ENCODE measurements at regions not wholly inside any gene's neighbourhood (a gene's known extent, or its start where the extent isn't known, plus 50 kb on each side); places are given as distances from the start of the nearest gene placed in this dataset.

DNA sequence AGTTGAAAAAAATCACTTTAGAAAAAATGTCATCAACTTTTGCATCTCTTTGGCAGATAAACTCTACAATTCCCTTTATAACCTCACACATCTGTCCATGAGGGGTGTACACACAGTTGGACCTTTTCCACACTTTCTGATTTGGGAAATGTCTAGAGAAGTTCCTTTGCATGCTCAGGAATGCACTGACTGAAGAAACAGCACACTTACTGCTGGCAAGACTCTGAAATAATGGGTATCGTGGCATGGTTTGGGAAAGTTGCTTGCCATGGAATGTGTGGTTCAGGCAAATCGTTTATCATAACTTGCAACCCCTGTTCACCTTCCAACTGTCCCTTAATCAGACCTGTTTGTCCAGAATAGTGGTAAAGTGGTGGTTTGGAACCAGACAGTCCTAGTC is 135.3 kb upstream of the TGFBR2 start:
- WGBS, 2 experiments (ENCODE audit: extremely low coverage in 1 of 2, insufficient coverage in 1 of 2, insufficient read length in 1 of 2, insufficient replicate concordance in 2 of 2, low coverage in 1 of 2, low lambda C conversion rate in 2 of 2, missing lambda C conversion rate in 1 of 2), result 97% methylated on average over 2 of the region's 2 CpGs; no CpG with 5 or more reads in 1 of the 2 experiments

More for the DNA sequence above, 135.3 kb upstream of the TGFBR2 start:
- no peak overlapping the region for H3K23ac ChIP-seq (ENCODE audit: insufficient read length)
- TF ChIP-seq PHF8 (conservative IDR thresholded peaks at IDR 0.05; ENCODE audit: low read depth, low read length) (no peak), TAF1 (IDR thresholded peaks at IDR 0.05; ENCODE audit: low read depth, low read length) (no peak)
- no peak overlapping the region for H3K14ac ChIP-seq (ENCODE audit: insufficient read length)
- H3K27me3 ChIP-seq (replicated peaks in 1 of 4; ENCODE audit: control insufficient read depth in 3 of 4, extremely low read depth in 1 of 4, insufficient read depth in 3 of 4, low read length in 3 of 4), result no peaks in the 10 kb centered on the region
- H3K27ac ChIP-seq (ENCODE audit: low read depth, low read length), result no peak overlapping the region
- no peak overlapping the region for H3K9ac ChIP-seq (replicated peaks in 1 of 4; ENCODE audit: extremely low read depth in 1 of 4, low read depth in 3 of 4, low read length in 3 of 4)
- H2BK5ac ChIP-seq (ENCODE audit: low read depth, low read length), result no peak overlapping the region
- no peaks in the 10 kb centered on the region for H3K36me3 ChIP-seq (ENCODE audit: control insufficient read depth in 2 of 4, insufficient read depth in 4 of 4, low read length in 3 of 4)
- H4K20me1 ChIP-seq (replicated peaks in 1 of 2; ENCODE audit: control insufficient read depth in 1 of 2, insufficient read depth in 2 of 2, low read length in 2 of 2), result no peaks in the 10 kb centered on the region
- no peak overlapping the region for H2BK15ac ChIP-seq (ENCODE audit: low read length)
- H2AFZ ChIP-seq (ENCODE audit: low read length), result no peak overlapping the region
- no peak overlapping the region for H4K91ac ChIP-seq (replicated peaks; ENCODE audit: insufficient read length, low read length)
- no peak overlapping the region for H3K4me3 ChIP-seq (ENCODE audit: extremely low read depth in 1 of 4, insufficient read depth in 2 of 4, low read depth in 3 of 4, low read length in 4 of 4)
- no peak overlapping the region for H2BK12ac ChIP-seq (ENCODE audit: low read depth, low read length)
- H3K79me2 ChIP-seq (ENCODE audit: control insufficient read depth in 1 of 2, insufficient read depth in 2 of 2, low read length in 2 of 2), result no peaks in the 10 kb centered on the region
- H3K23me2 ChIP-seq (ENCODE audit: low read depth, low read length), result no peaks in the 10 kb centered on the region
- CTCF ChIA-PET (ENCODE audit: partially characterized antibody), result no interaction called here
- POLR2A ChIA-PET (ENCODE audit: partially characterized antibody), result no interaction called here
- H3K56ac ChIP-seq (replicated peaks; ENCODE audit: insufficient read length, low read depth, low read length), result no peak overlapping the region
- H4K8ac ChIP-seq (ENCODE audit: extremely low read depth, insufficient read depth, low read length), result no peak overlapping the region
- no peak overlapping the region for H4K5ac ChIP-seq (ENCODE audit: insufficient read length, low read depth, low read length)
- no peaks in the 10 kb centered on the region for H3K9me3 ChIP-seq (ENCODE audit: insufficient read depth in 2 of 2, low read depth in 1 of 2, low read length in 1 of 2)
- H3K4ac ChIP-seq (replicated peaks; ENCODE audit: insufficient read length, low read depth, low read length), result no peak overlapping the region
- H3K79me1 ChIP-seq (ENCODE audit: low read depth, low read length), result no peaks in the 10 kb centered on the region
- no peak overlapping the region for H2BK20ac ChIP-seq (ENCODE audit: low read length)
- no peak overlapping the region for H3K4me2 ChIP-seq (ENCODE audit: insufficient read depth in 1 of 2, low read depth in 2 of 2, low read length in 2 of 2)
- H2AK5ac ChIP-seq (ENCODE audit: low read depth, low read length), result no peak overlapping the region
- peaks cover 0 to 3% (median 0%) of the 10 kb centered on the region in 4 experiments; a peak in 1 of 7 replicates for H3K4me1 ChIP-seq (replicated peaks in 1 of 4; ENCODE audit: control insufficient read depth in 3 of 4, insufficient read depth in 4 of 4, low read length in 3 of 4)
- H3K18ac ChIP-seq (ENCODE audit: extremely low read depth, low read length), result no peak overlapping the region
- DNase-seq (ENCODE audit: low read depth in 1 of 2, low spot score in 2 of 2) (no peak), FAIRE-seq (no peak)
- H2BK120ac ChIP-seq (replicated peaks; ENCODE audit: low read depth, low read length), result no peak overlapping the region
